Fibroblast of lung (primary cell): ENCODE measurements at regions not wholly inside any gene's neighbourhood (a gene's known extent, or its start where the extent isn't known, plus 50 kb on each side); places are given as distances from the start of the nearest gene placed in this dataset.

Experiments
- DNase-seq, 2 donors: peaks; one replicate each; pipeline versions ENCODE4 v3.0.0 to v3.0.0-alpha.2; 2010; ENCODE audit warnings: low read depth in 2 of 2
- H2AFZ ChIP-seq: 2 replicates; pipeline ENCODE4 v1.5.1; 2012; ENCODE audit warnings: low read length, control low read depth, inconsistent platforms
- H3K27ac ChIP-seq: 2 replicates; pipeline ENCODE4 v1.5.1; 2011; ENCODE audit warnings: low read length, control low read depth; ENCODE audit not compliant: insufficient read depth
- H3K27me3 ChIP-seq: 2 replicates; pipeline ENCODE4 v1.5.1; 2011; ENCODE audit warnings: mild to moderate bottlenecking, low read length; ENCODE audit not compliant: control insufficient read depth, insufficient read depth
- H3K36me3 ChIP-seq: 2 replicates; pipeline ENCODE4 v1.5.1; 2011; ENCODE audit warnings: low read length; ENCODE audit not compliant: control insufficient read depth, insufficient read depth
- H3K4me1 ChIP-seq: 2 replicates; pipeline ENCODE4 v1.5.1; 2011; ENCODE audit warnings: low read length; ENCODE audit not compliant: control insufficient read depth, insufficient read depth; ENCODE audit errors: extremely low read depth
- H3K4me2 ChIP-seq: 2 replicates; pipeline ENCODE4 v1.5.1; 2011; ENCODE audit warnings: low read length, control low read depth; ENCODE audit not compliant: insufficient read depth; ENCODE audit errors: extremely low read depth
- H3K4me3 ChIP-seq, 4 experiments: fragments of 200-600 bp in 1 of 4; sonication (generic) in 1 of 4; replicated peaks in 1 of 4; 2 replicates each; pipeline ENCODE4 v1.5.1; 2011 to 2016; ENCODE audit warnings: low read length in 4 of 4, low read depth in 3 of 4, mild to moderate bottlenecking in 3 of 4, control low read depth in 2 of 4, inconsistent platforms in 1 of 4, mixed read lengths in 1 of 4; ENCODE audit not compliant: insufficient read depth in 1 of 4; ENCODE audit errors: control extremely low read depth in 1 of 4
- H3K79me2 ChIP-seq: 2 replicates; pipeline ENCODE4 v1.5.1; 2012; ENCODE audit warnings: mild to moderate bottlenecking, low read length, inconsistent platforms; ENCODE audit not compliant: control insufficient read depth, insufficient read depth
- H3K9ac ChIP-seq: 2 replicates; pipeline ENCODE4 v1.5.1; 2011; ENCODE audit warnings: mild to moderate bottlenecking, low read length, control low read depth; ENCODE audit not compliant: insufficient read depth
- H3K9me3 ChIP-seq: 2 replicates; pipeline ENCODE4 v1.5.1; 2012; ENCODE audit warnings: low read depth, low read length; ENCODE audit not compliant: control insufficient read depth, insufficient read depth
- H4K20me1 ChIP-seq: 2 replicates; pipeline ENCODE4 v1.5.1; 2011; ENCODE audit warnings: low read length; ENCODE audit not compliant: control insufficient read depth, insufficient read depth; ENCODE audit errors: extremely low read depth
- CTCF ChIP-seq, 2 donors: IDR thresholded peaks in 1 of 2; conservative IDR thresholded peaks in 1 of 2; 1 replicate in 1 of 2; 2 replicates in 1 of 2; pipeline ENCODE4 v1.5.1; 2011 to 2012; ENCODE audit warnings: low read length in 2 of 2, control low read depth in 1 of 2, inconsistent platforms in 1 of 2, low read depth in 1 of 2, mild to moderate bottlenecking in 1 of 2
- EZH2 ChIP-seq: IDR thresholded peaks from 2 replicates; pipeline ENCODE4 v1.5.1; 2012; ENCODE audit warnings: low read length, control low read depth, mild to moderate bottlenecking; ENCODE audit errors: missing control alignments

GRCh38 chr12:31855427-31855826 is 103.8 kb upstream of the RESF1 start:
- H3K9me3 ChIP-seq, result no peaks in the 10 kb centered on the region
- H3K4me3 ChIP-seq, result no peak overlapping the region
- TF ChIP-seq CTCF (conservative IDR thresholded peaks at IDR 0.05 in 1 of 2, IDR thresholded peaks at IDR 0.05 in 1 of 2; ENCODE audit: low read depth in 1 of 2, low read length in 2 of 2), result no peak
- TF ChIP-seq EZH2, result no peak

GRCh38 chr12:31853977-31854376 is 105.2 kb upstream of the RESF1 start:
- no peak overlapping the region for H2AFZ ChIP-seq
- no peaks in the 10 kb centered on the region for H3K27me3 ChIP-seq
- H3K27ac ChIP-seq, result no peak overlapping the region
- no peaks in the 10 kb centered on the region for H3K79me2 ChIP-seq
- H3K9ac ChIP-seq, result no peak overlapping the region
- H3K4me3 ChIP-seq, result no peak overlapping the region
- H3K36me3 ChIP-seq, result no peaks in the 10 kb centered on the region
- TF ChIP-seq CTCF (conservative IDR thresholded peaks at IDR 0.05 in 1 of 2, IDR thresholded peaks at IDR 0.05 in 1 of 2; ENCODE audit: low read depth in 1 of 2, low read length in 2 of 2), result no peak
- no peak for TF ChIP-seq EZH2
- H4K20me1 ChIP-seq, result no peaks in the 10 kb centered on the region
- no peak overlapping the region for H3K4me2 ChIP-seq
- H3K9me3 ChIP-seq, result no peaks in the 10 kb centered on the region
- DNase-seq, result no peak
- H3K4me1 ChIP-seq, result no peaks in the 10 kb centered on the region

More at GRCh38 chr12:31855427-31855826, 103.8 kb upstream of the RESF1 start:
- DNase-seq, result no peak
- H3K27ac ChIP-seq, result no peak overlapping the region
- H4K20me1 ChIP-seq, result no peaks in the 10 kb centered on the region
- H2AFZ ChIP-seq, result no peak overlapping the region
- no peak overlapping the region for H3K4me2 ChIP-seq
- no peaks in the 10 kb centered on the region for H3K36me3 ChIP-seq
- no peaks in the 10 kb centered on the region for H3K27me3 ChIP-seq
- H3K9ac ChIP-seq, result no peak overlapping the region
- no peaks in the 10 kb centered on the region for H3K79me2 ChIP-seq
- no peaks in the 10 kb centered on the region for H3K4me1 ChIP-seq

- H3K27me3 ChIP-seq, result no peaks in the 10 kb centered on the region
- no peak overlapping the region for H3K4me2 ChIP-seq
- H3K36me3 ChIP-seq, result no peaks in the 10 kb centered on the region
- TF ChIP-seq EZH2 (no peak), CTCF (conservative IDR thresholded peaks at IDR 0.05 in 1 of 2, IDR thresholded peaks at IDR 0.05 in 1 of 2; ENCODE audit: low read depth in 1 of 2, low read length in 2 of 2) (no peak)
- H2AFZ ChIP-seq, result no peak overlapping the region
- no peak overlapping the region for H3K4me3 ChIP-seq
- no peak overlapping the region for H3K27ac ChIP-seq
- no peaks in the 10 kb centered on the region for H3K9me3 ChIP-seq
- H3K4me1 ChIP-seq, result no peaks in the 10 kb centered on the region
- no peak for DNase-seq
- H3K79me2 ChIP-seq, result no peaks in the 10 kb centered on the region
- no peaks in the 10 kb centered on the region for H4K20me1 ChIP-seq
- H3K9ac ChIP-seq, result no peak overlapping the region
These were observed 105.7 kb upstream of the RESF1 start for GRCh38 chr12:31853520-31853919.
